ENCODE measurements at regions not wholly inside any gene's neighbourhood (a gene's known extent, or its start where the extent isn't known, plus 50 kb on each side); places are given as distances from the start of the nearest gene placed in this dataset.

- Histone ChIP-seq H4K20me1 (ENCODE audit: insufficient read depth, low read length) (no peaks in the 10 kb centered on the region), H3K9me3 (ENCODE audit: low read length) (no peaks in the 10 kb centered on the region), H3K4me2 (ENCODE audit: low read depth, low read length) (no peak overlapping the region), H3K79me2 (ENCODE audit: insufficient read depth, low read length) (no peaks in the 10 kb centered on the region), H3K36me3 (replicated peaks in 1 of 2; ENCODE audit: control insufficient read depth in 1 of 2, insufficient read depth in 2 of 2, low read length in 2 of 2) (no peaks in the 10 kb centered on the region), H2AFZ (ENCODE audit: low read length) (no peak overlapping the region), H3K9ac (ENCODE audit: insufficient read depth, low read depth, low read length) (no peak overlapping the region), H3K27me3 (ENCODE audit: control insufficient read depth in 1 of 2, insufficient read depth in 2 of 2, low read length in 2 of 2) (peaks cover 0 to 12% of the 10 kb centered on the region in 2 experiments; a peak in 2 of 5 replicates), H3K4me1 (ENCODE audit: insufficient read depth, low read length) (no peaks in the 10 kb centered on the region), H3K27ac (ENCODE audit: extremely low read length, insufficient read depth, low read length) (no peak overlapping the region), H3K4me3 (replicated peaks in 1 of 3; ENCODE audit: insufficient read depth in 1 of 3, low read depth in 2 of 3, low read length in 3 of 3) (no peak overlapping the region)
- FAIRE-seq (no peak), DNase-seq (ENCODE audit: low spot score) (no peak), ATAC-seq (no peak)
- CTCF ChIA-PET (ENCODE audit: low intra/inter-chr PET ratio, low total read pairs), result no interaction called here
- intact Hi-C loops (cut with micrococcal nuclease; ENCODE audit: unreplicated experiment) (no loop called here), in situ Hi-C loops (cut with HindIII; ENCODE audit: extremely low pct_ligation_motif_present, low pct_unique_long_range_greater_than_20kb) (loop anchor here (25.0 kb wide), 1 partner anchor 385 kb away; no protein-coding TSS in a partner anchor)
- no TSS peak for BruUV-seq (replicated peaks)
- WGBS (ENCODE audit: low lambda C conversion rate), result 10% methylated on average over 4 of the region's 4 CpGs
- POLR2A ChIA-PET, result no interaction called here
- no peak for TF ChIP-seq TBX3 (IDR thresholded peaks at IDR 0.05; ENCODE audit: borderline replicate concordance)
- TF ChIP-seq SIX4 (CRISPR knock-in tag; IDR thresholded peaks at IDR 0.05), result no peak
- no peak for TF ChIP-seq SETDB1 (CRISPR knock-in tag; IDR thresholded peaks at IDR 0.05; ENCODE audit: borderline replicate concordance)
- no peak for TF ChIP-seq ARNTL (CRISPR knock-in tag; IDR thresholded peaks at IDR 0.05)
- no peak for TF ChIP-seq ZNF160 (CRISPR knock-in tag; IDR thresholded peaks at IDR 0.05)
- no peak for TF ChIP-seq ZSCAN5A (CRISPR knock-in tag; IDR thresholded peaks at IDR 0.05; ENCODE audit: borderline replicate concordance)
- no peak for TF ChIP-seq TRIM24 (CRISPR knock-in tag; IDR thresholded peaks at IDR 0.05)
Measured at GRCh38 chr16:5621826-5622225, 524.2 kb upstream of the EEF2KMT start.

GRCh38 chr16:5619304-5619703 is 521.7 kb upstream of the EEF2KMT start:
- TF ChIP-seq KDM4B (CRISPR knock-in tag; IDR thresholded peaks at IDR 0.05), result no peak
- TF ChIP-seq NFYC (CRISPR knock-in tag; IDR thresholded peaks at IDR 0.05), result no peak
- Histone ChIP-seq H3K9me3 (ENCODE audit: low read length) (no peaks in the 10 kb centered on the region), H3K4me3 (replicated peaks in 1 of 3; ENCODE audit: insufficient read depth in 1 of 3, low read depth in 2 of 3, low read length in 3 of 3) (no peak overlapping the region), H3K9ac (ENCODE audit: insufficient read depth, low read depth, low read length) (no peak overlapping the region), H3K36me3 (replicated peaks in 1 of 2; ENCODE audit: control insufficient read depth in 1 of 2, insufficient read depth in 2 of 2, low read length in 2 of 2) (no peaks in the 10 kb centered on the region), H3K27ac (ENCODE audit: extremely low read length, insufficient read depth, low read length) (no peak overlapping the region), H2AFZ (ENCODE audit: low read length) (no peak overlapping the region), H3K4me2 (ENCODE audit: low read depth, low read length) (no peak overlapping the region), H3K79me2 (ENCODE audit: insufficient read depth, low read length) (no peaks in the 10 kb centered on the region), H4K20me1 (ENCODE audit: insufficient read depth, low read length) (no peaks in the 10 kb centered on the region), H3K4me1 (ENCODE audit: insufficient read depth, low read length) (no peaks in the 10 kb centered on the region), H3K27me3 (ENCODE audit: control insufficient read depth in 1 of 2, insufficient read depth in 2 of 2, low read length in 2 of 2) (peaks cover 1 to 12% of the 10 kb centered on the region in 2 experiments; a peak in 3 of 5 replicates)
- no TSS peak for BruUV-seq (replicated peaks)
- no peak for FAIRE-seq
- no peak for ATAC-seq
- intact Hi-C loops (cut with micrococcal nuclease; ENCODE audit: unreplicated experiment), result no loop called here
- in situ Hi-C loops (cut with HindIII; ENCODE audit: extremely low pct_ligation_motif_present, low pct_unique_long_range_greater_than_20kb), result loop anchor here (25.0 kb wide), 1 partner anchor 382 kb away; no protein-coding TSS in a partner anchor
- CTCF ChIA-PET (ENCODE audit: low intra/inter-chr PET ratio, low total read pairs), result no interaction called here
- POLR2A ChIA-PET, result no interaction called here
- no peak for DNase-seq (ENCODE audit: low spot score)
- 0% methylated on average over 6 of the region's 8 CpGs for WGBS (ENCODE audit: low lambda C conversion rate)

Measured in HepG2 (cell line).